Left kidney (tissue), 1 donor: ENCODE measurements at regions not wholly inside any gene's neighbourhood (a gene's known extent, or its start where the extent isn't known, plus 50 kb on each side); places are given as distances from the start of the nearest gene placed in this dataset.
"Not testable (repeated sequence)": the region's sequence is repeated elsewhere in the genome, so short reads cannot be mapped to it uniquely, and the experiment has no call there.

Source experiments
- DNase-seq: peaks from one replicate; pipeline ENCODE4 v3.0.0-alpha.2; 2013

GRCh38 chr3:174336784-174337183 lies 522.4 kb upstream of the NAALADL2 start:
- DNase-seq: no peak

- no peak for DNase-seq
These were observed 521.9 kb upstream of the NAALADL2 start for GRCh38 chr3:174337227-174337626.

GRCh38 chr3:174340624-174341587 lies 518.2 kb upstream of the NAALADL2 start:
- DNase-seq: no peak

GRCh38 chr3:174342171-174342570 lies 517.0 kb upstream of the NAALADL2 start:
- DNase-seq: no peak

- DNase-seq: no peak
These were observed 516.1 kb upstream of the NAALADL2 start for GRCh38 chr3:174342941-174343501.

GRCh38 chr3:174346141-174346540 lies 513.0 kb upstream of the NAALADL2 start:
- DNase-seq: no peak

GRCh38 chr3:174346571-174346970 lies 512.6 kb upstream of the NAALADL2 start:
- no peak for DNase-seq

- DNase-seq: no peak
These were observed 511.5 kb upstream of the NAALADL2 start for GRCh38 chr3:174347474-174348138.

GRCh38 chr3:174352227-174352626 lies 506.9 kb upstream of the NAALADL2 start:
- no peak for DNase-seq

GRCh38 chr3:174355505-174355904 lies 503.6 kb upstream of the NAALADL2 start:
- no peak for DNase-seq

- no peak for DNase-seq
These were observed 502.5 kb upstream of the NAALADL2 start for GRCh38 chr3:174356596-174356995.

- no peak for DNase-seq
These were observed 500.9 kb upstream of the NAALADL2 start for GRCh38 chr3:174358252-174358651.

- no peak for DNase-seq
These were observed 496.6 kb upstream of the NAALADL2 start for GRCh38 chr3:174362556-174362955.

GRCh38 chr3:174363256-174363655 lies 495.9 kb upstream of the NAALADL2 start:
- DNase-seq: no peak

GRCh38 chr3:174365796-174366195 lies 493.3 kb upstream of the NAALADL2 start:
- DNase-seq: no peak

- not testable (repeated sequence) for DNase-seq
These were observed 492.2 kb upstream of the NAALADL2 start for GRCh38 chr3:174366904-174367303.

- DNase-seq: no peak
These were observed 482.8 kb upstream of the NAALADL2 start for GRCh38 chr3:174376346-174376745.

- DNase-seq: no peak
These were observed 482.0 kb upstream of the NAALADL2 start for GRCh38 chr3:174377096-174377495.

GRCh38 chr3:174377684-174378083 lies 481.4 kb upstream of the NAALADL2 start:
- DNase-seq: no peak

GRCh38 chr3:174382878-174383277 lies 476.3 kb upstream of the NAALADL2 start:
- no peak for DNase-seq

- DNase-seq: no peak
These were observed 471.4 kb upstream of the NAALADL2 start for GRCh38 chr3:174387736-174388135.

GRCh38 chr3:174397848-174398247 lies 461.3 kb upstream of the NAALADL2 start:
- no peak for DNase-seq

- no peak for DNase-seq
These were observed 460.4 kb upstream of the NAALADL2 start for GRCh38 chr3:174398761-174399160.
